Lower leg skin (tissue), 4 donors: ENCODE measurements at regions not wholly inside any gene's neighbourhood (a gene's known extent, or its start where the extent isn't known, plus 50 kb on each side); places are given as distances from the start of the nearest gene placed in this dataset.
A peak's percentile ranks its signal among the peaks of the same experiment; 100 is the strongest.

Experiments used
- DNase-seq, 2 donors: peaks; one replicate each; pipeline ENCODE4 v3.0.0-alpha.2; 2019; ENCODE audit warnings: low spot score in 2 of 2
- H3K4me3 ChIP-seq: fragments of 200-600 bp; sonication (generic); 2 replicates; pipeline ENCODE4 v1.5.1; 2017; ENCODE audit warnings: mild to moderate bottlenecking, low read depth; ENCODE audit not compliant: poor library complexity, severe bottlenecking
- POLR2A ChIP-seq, 2 donors: fragments of 450-650 bp; IDR thresholded peaks; one replicate each; pipeline ENCODE4 v1.6.1; 2016 to 2017; ENCODE audit warnings: antibody characterized with exemption in 2 of 2, mild to moderate bottlenecking in 1 of 2, moderate library complexity in 1 of 2
- WGBS, 2 donors: methylation state at CpG; one replicate each; pipeline ENCODE4 v1.1.5; 2018; 5-methylcytosine and 5-hydroxymethylcytosine counted together
- intact Hi-C: fragments of 100-400 bp; cut with DNase I; formaldehyde crosslinking; loops from one replicate; pipeline ENCODE4 v1.15.0; 2023; ENCODE audit warnings: low total_unique reads
- TF ChIP-seq, protein P1 (sequence below), 3 donors: fragments of 450-650 bp; IDR thresholded peaks; one replicate each; pipeline ENCODE4 v1.5.1; 2016; ENCODE audit warnings: antibody characterized with exemption in 3 of 3, mild to moderate bottlenecking in 3 of 3, moderate library complexity in 2 of 3

DNA sequence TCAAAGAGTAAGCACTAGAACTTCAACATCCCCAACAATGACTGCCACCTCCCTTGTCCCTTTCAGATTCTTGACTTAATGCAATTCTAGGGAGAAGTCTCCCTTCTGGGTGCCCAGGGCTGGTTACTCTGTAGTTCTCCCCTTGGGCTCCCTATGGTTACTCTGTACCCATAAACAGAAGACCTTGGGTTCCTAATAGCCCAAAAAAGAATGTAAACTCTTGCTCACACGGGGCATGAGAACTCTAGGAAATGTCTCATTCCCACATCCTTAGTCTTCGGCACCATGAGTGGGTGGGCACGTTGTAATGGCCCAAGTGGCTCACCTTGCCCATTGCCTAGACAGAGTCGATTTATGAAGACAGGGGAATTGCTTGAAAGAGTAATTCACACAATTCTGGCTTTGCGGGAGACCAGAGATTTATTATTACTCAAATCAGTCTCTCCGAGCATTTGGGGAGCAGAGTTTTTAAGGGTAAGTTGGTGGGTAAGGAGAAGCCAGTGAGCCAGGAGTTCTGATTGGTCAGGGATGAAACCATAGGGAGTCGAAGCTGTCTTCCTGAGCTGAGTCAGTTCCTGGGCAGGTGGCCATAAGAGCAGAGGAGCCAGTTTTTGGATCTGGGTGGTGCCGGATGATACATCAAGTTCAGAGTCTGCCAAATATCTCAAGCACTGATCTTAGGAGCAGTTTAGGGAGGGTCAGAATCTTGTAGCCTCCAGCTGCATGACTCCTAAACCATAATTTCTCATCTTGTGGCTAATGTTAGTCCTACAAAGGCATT, 61.2 kb upstream of the SIRPG start:
- intact Hi-C loops: no loop called here
- DNase-seq: peak; percentile 79 to 88
- no peak overlapping the region for H3K4me3 ChIP-seq
- no peak for TF ChIP-seq POLR2A (IDR thresholded peaks at IDR 0.05)
- TF ChIP-seq, protein P1, sequence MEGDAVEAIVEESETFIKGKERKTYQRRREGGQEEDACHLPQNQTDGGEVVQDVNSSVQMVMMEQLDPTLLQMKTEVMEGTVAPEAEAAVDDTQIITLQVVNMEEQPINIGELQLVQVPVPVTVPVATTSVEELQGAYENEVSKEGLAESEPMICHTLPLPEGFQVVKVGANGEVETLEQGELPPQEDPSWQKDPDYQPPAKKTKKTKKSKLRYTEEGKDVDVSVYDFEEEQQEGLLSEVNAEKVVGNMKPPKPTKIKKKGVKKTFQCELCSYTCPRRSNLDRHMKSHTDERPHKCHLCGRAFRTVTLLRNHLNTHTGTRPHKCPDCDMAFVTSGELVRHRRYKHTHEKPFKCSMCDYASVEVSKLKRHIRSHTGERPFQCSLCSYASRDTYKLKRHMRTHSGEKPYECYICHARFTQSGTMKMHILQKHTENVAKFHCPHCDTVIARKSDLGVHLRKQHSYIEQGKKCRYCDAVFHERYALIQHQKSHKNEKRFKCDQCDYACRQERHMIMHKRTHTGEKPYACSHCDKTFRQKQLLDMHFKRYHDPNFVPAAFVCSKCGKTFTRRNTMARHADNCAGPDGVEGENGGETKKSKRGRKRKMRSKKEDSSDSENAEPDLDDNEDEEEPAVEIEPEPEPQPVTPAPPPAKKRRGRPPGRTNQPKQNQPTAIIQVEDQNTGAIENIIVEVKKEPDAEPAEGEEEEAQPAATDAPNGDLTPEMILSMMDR (IDR thresholded peaks at IDR 0.05): no peak
- WGBS, 2 donors: 29 to 43% methylated on average over 8 of the region's 8 CpGs

DNA sequence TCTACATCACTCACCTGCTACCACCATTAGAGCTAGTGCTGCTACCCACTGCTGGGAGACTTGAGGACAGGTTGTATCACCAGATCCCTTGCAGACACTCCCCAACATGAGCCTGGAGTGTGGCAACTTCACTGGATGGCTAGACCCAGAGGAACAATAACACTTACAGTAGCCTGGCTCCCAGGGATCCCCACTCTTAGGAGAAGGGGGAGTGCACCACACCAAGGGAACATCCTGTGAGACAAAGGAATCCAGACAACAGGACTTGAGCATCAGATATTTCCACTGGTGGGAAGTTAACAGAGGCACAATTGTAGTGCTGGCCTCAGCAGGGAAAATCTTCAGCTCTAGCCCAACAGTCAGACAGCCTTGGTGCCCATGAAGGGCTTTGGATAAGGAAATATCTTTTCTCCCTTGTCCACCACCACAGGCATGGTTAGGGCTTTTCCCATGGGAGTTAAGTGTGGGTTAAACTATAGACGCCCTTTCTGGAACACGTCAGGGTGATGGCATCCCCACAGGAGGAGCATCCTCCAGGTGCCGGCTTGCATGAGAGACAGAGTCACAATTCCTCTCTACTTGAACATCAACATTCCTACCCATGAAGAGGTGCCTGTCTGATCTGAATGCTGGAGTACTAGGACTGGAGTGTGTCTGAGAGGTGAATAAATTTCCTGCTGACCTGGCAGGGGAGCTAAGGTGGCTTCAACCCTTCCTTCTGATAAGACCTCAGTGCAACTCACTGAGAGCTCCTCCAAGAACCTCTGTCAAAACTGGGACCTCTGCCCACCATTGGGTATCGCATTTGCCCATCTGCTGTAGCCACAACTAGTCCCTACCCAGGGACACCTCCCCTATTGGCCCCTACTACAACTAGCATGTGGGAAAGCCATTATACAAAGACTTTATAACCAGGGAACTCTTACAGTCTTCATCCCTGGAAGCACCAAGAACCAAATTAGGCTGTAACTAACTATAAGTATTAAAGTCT, 55.4 kb upstream of the SIRPG start:
- TF ChIP-seq POLR2A (IDR thresholded peaks at IDR 0.05): no peak
- TF ChIP-seq, protein P1 (IDR thresholded peaks at IDR 0.05): no peak
- intact Hi-C loops: no loop called here
- no peak overlapping the region for H3K4me3 ChIP-seq
- no peak for DNase-seq
- 88 to 91% methylated on average over 4 of the region's 4 CpGs for WGBS, 2 donors

DNA sequence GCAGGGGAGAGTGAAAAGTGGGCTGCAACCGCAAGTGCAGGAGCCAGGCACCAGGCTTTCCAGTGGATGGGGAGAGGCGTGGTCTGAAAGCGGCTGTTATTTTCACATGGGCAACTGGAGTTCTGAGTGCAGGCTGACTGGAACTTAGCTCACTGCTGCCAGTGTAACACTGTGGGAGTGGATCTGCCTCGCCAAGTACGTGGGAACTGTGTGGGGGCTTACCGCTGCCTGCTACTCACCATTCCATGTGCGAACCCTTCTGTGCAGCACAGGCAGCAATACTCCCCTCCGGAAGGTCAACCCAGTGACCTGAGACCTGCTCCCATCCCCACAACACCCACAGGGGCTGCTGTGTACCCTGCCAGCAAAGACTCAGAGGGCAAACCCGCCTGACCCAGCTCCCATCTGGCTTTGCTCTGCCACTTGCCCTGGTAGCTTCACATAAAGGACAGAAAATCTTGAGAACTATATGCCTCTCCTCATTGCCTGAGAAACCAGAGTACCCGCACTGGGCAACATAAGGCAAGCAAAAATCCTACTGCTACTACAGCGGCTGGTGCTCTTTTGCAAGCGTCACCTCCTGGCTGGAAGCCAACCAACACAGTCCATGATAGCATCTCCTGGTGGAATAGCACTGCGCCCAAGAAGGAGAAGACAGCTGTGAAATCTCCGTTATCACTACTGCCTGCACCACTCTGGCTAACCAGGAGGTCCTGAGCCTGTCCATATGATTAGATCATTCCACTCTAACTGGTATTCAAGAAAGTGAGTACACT, 54.4 kb upstream of the SIRPG start:
- no peak overlapping the region for H3K4me3 ChIP-seq
- 86 to 92% methylated on average over 14 of the region's 14 CpGs for WGBS, 2 donors
- no peak for DNase-seq
- no peak for TF ChIP-seq POLR2A (IDR thresholded peaks at IDR 0.05)
- TF ChIP-seq, protein P1 (IDR thresholded peaks at IDR 0.05): no peak
- intact Hi-C loops: no loop called here

DNA sequence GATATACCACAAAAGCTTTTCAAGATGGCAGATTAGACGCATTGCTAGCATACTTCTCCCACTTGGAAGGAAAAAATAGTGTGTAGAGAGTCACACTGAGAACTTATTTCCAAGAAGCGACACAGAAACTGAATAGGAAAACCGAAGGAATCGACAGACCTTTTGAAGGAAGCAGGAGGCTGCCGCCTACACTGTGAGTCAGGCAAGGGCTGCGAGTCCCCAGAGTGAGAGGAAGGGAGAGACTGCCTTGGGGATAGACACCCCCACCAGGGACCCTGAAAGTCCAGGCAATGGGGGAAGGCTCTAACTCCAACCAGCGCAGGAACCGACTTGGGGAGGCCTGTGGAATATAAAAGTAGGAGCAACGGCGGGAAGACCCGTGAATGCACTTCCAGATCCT, 53.7 kb upstream of the SIRPG start:
- intact Hi-C loops: no loop called here
- DNase-seq: no peak
- no peak overlapping the region for H3K4me3 ChIP-seq
- TF ChIP-seq, protein P1 (IDR thresholded peaks at IDR 0.05): no peak
- TF ChIP-seq POLR2A (IDR thresholded peaks at IDR 0.05): no peak
- 88 to 93% methylated on average over 11 of the region's 11 CpGs for WGBS, 2 donors

DNA sequence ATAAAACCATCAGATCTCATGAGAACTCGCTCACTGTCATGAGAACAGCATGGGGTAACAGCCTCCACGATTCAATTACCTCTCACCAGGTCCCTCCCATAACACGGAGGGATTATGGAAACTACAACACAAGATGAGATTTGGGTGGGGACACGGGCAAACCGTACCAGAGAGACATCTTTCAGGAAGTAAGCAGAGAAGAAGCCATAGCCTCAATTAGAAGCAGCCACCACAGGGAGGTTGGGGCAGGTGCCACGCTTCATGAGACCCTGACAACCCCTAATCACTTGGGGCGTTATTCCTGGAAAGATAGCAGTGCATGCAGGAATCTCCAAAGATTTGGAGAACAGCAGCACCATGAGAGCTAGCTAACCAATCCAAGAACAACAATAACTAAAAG, 52.9 kb upstream of the SIRPG start:
- H3K4me3 ChIP-seq: no peak overlapping the region
- WGBS, 2 donors: 50 to 83% methylated on average over 7 of the region's 7 CpGs
- intact Hi-C loops: no loop called here
- TF ChIP-seq, protein P1 (IDR thresholded peaks at IDR 0.05): no peak
- TF ChIP-seq POLR2A (IDR thresholded peaks at IDR 0.05): no peak
- no peak for DNase-seq
